HG02798 (cell line): ENCODE measurements at regions not wholly inside any gene's neighbourhood (a gene's known extent, or its start where the extent isn't known, plus 50 kb on each side); places are given as distances from the start of the nearest gene placed in this dataset.
"Not testable (repeated sequence)": the region's sequence is repeated elsewhere in the genome, so short reads cannot be mapped to it uniquely, and the experiment has no call there.

Experiments used
- ATAC-seq: cut with Tn5 transposase; IDR thresholded peaks from one replicate; pipeline ENCODE4 v1.9.1; 2021; ENCODE audit warnings: mild to moderate bottlenecking; ENCODE audit not compliant: unreplicated experiment, poor library complexity

DNA sequence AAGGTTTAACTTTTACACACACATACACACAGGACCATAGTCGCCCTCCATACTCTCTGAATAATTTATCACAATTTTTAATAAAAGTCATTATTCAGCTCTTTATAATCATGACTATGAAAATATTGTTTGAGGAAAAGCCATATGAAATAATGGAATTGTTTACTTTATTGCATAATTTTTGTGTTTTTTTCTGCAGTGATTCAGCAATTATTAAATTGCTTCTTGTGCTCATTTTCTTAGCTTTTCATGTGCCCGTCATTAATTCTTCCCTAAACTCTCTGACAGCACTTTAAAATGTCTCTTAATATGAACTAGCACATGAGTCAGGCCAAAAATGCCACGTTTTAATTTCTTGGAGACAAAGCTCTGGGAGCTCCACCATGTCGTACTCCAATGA is 77.5 kb upstream of the ALX4 start:
- ATAC-seq: no peak

DNA sequence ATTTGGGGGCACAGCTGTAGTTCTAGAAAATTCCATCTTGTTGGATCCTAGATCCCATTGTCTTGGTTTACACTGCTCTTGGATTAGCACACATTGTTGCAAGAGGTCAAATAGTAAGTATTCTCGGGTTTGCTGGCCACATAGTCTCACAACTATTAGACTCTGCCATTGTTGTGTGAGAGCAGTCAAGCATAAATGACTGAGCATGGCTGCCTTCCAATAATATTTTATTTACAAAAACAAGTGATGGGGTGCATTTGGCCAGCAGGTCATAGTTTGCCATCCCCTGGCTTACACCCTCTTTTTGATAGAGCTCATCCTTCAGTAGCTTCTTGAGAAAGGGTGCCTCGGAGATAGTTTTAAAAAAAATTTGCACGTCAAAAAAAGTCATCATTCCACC is 77.9 kb upstream of the ALX4 start:
- ATAC-seq: no peak

DNA sequence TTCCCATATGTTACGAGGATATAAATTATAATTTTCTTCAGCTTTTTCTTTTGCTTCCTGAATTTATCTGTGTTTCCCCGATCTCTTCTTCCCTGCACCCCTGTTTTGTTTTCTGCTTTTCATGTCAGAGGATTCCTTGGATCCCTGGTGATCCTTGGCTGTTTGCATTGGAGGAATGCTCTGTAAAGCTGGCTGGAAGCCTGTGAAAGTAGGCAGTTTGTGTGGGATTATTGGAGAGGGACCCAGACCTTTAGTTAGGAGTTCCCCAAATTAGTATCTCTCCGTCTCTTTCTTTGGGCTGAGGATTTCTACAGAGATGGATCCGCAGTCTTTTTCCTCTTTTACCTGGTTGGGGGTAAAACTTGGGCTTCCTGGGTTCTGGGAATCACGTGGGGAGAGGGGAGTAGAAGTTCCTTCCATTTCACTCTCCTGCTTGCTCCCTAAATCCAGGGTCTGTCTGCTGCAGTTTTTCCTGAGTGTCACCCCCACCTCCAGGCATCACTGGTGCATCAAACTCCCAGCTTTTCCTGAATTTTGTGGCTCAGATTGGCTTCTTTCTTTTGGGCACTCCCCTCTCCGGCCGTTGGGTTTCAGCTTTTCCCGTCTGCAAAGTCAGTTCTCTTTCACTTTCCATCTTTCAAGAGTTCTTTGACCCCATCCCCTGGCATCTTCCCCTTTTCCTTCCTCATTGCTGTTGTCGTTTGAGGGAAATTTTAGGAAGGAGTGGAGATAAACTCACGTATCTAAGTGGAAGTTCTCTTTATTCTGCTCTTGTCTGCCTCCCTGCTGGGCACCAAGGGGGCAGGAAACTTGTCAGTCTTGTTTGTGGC is 79.1 kb upstream of the ALX4 start:
- ATAC-seq: no peak

DNA sequence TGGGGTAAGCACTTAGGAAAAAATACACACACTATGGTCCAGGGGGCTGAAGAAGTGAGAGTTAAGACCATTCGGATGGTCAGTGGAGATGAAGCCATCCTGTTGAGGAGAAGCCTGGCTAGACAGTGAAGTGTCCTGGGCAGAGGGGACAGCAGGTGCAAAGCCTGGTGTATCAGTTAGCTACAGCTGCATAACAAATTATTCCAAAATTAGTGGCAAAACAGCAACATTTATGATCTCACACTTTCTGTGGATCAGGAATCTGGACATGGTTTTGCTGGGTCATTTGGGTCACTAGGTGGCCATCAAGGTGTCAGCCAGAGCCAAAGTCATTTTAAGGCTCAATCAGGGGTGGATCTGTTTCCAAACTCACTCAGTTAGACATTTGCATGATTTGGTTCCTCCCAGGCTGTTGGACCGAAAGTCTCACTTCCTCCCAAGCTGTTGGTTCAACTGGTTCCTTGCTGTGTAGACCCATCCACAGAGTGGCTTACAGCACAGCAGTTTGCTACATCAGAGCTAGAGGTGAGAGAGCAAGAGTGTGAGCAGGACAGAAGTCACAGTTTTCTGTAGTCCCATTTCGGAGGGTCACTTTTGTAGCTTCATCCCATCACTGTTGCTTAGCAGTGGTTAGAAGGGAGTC is 80.1 kb upstream of the ALX4 start:
- ATAC-seq: no peak

DNA sequence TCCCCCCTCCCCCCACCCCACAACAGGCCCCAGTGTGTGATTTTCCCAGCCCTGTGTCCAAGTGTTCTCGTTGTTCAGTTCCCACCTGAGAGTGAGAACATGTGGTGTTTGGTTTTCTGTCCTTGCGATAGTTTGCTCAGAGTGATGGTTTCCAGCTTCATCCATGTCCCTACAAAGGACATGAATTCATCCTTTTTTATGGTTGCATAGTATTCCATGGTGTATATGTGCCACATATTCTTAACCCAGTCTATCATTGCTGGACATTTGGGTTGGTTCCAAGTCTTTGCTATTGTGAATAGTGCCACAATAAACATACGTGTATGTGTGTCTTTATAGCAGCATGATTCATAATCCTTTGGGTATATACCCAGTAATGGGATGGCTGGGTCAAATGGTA is 81.1 kb upstream of the ALX4 start:
- ATAC-seq: not testable (repeated sequence)

DNA sequence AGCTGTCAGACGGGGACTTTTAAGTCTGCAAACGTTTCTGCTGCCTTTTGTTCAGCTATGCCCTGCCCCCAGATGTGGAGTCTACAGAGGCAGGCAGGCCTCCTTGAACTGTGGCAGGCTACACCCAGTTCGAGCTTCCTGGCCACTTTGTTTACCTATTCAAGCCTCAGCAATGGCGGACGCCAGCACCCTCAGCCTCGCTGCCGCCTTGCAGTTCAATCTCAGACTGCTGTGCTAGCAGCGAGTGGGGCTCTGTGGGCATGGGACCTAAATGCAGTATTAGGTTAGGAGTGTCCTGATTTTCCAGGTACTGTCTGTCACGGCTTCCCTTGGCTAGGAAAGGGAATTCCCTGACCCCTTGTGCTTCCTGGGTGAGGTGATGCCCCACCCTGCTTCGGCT is 86.8 kb upstream of the ALX4 start:
- ATAC-seq: not testable (repeated sequence)

DNA sequence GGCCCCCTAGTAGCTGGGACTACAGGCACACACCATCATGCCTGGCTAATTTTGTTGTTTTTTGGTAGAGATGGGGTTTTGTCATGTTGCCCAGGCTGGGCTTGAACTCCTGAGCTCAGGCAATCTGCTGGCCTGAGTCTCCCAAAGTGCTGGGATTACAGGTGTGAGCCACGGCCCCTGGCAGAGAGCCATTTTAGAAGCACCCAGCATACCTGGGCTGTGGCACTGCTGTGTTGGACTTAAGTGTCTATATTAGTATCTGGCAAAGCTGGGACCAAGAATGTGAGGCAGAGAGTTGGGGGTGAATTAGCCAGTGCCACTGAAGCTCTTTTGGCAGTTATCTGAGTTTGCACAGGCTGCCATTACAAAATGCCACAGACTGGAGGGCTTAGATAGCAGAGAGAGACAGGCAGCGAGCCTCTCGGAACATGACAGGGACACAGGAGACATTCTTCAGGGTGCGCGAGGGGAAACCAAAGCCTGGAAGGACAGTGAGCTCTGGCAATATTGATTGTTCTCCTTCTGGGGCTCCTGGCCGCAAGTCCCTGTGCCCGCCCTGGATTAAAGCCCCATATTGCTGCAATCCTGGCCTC is 87.7 kb upstream of the ALX4 start:
- no peak for ATAC-seq

DNA sequence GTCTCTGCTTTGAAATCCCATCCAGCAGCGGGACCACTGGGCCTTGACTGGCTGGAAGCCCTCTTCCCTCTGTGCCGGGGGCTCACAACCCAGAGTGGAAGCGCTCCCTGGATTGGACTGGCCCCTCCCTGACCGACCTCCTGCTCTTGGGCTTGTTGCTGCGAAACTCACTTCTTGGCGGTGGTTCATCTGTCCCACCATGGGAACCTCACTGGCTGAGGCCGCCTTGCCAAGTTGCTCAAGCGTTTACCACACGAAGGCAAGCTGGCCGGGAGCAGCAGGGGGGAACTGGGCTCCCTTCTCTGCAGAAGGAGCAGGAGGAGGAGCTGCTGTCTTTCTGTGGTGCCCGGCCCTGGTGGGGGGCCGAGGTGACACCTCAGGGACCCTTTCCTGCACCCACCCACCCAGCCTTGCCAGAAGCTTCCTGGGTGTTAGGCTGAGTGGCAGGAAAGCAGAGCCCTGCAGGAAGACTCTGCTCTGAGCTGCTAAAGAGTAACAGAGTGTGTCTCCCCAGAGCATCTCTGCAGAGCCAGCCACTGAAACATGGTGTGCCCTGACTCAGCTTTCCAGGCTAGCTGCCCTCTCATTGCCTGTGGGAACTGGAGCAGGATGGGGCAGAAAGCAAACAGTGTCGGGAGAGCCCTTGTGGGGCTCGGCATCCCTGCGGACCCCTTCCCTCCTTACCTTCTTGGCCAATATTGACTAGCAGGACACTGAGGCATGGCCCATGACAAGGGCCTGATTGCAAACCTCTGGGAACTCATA is 88.5 kb upstream of the ALX4 start:
- no peak for ATAC-seq

DNA sequence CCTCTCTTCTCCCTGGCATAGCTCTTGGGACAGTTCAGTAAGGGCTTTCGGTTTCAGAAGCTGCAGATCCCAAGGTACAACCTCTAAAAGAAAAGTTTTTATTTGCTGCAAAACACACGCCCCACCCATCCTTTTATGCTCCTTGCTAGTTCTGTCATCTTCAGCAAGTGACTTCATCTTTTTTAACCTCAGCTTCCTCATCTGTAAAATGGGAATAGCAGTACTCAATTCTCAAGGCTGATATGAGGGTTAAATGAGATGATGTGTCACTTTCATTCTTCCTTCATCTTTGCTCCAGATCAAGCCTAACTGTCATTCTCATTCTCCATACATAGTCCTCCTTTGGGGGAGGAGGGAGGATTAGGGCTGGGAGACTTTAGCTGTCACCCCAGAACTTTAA is 90.0 kb upstream of the ALX4 start:
- ATAC-seq: no peak

DNA sequence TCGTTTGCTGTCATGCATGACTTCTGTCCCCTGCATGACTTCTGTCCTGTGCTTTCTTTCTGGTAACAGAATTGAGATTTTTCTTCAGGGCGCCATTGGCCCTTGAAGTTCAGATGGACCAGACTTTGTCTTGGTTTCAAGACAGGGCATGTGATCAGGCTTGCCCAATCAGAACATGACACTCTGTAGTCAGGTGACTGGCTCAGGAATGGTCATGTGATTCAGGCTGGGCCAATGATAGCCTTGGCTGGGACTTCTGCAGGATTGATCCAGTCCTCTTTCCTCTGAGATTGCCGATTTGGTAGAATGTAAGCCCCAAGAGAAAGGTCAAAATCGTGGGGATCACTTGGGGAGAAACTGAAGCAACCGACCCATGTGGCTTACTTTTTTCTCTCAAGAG is 90.5 kb upstream of the ALX4 start:
- ATAC-seq: no peak

DNA sequence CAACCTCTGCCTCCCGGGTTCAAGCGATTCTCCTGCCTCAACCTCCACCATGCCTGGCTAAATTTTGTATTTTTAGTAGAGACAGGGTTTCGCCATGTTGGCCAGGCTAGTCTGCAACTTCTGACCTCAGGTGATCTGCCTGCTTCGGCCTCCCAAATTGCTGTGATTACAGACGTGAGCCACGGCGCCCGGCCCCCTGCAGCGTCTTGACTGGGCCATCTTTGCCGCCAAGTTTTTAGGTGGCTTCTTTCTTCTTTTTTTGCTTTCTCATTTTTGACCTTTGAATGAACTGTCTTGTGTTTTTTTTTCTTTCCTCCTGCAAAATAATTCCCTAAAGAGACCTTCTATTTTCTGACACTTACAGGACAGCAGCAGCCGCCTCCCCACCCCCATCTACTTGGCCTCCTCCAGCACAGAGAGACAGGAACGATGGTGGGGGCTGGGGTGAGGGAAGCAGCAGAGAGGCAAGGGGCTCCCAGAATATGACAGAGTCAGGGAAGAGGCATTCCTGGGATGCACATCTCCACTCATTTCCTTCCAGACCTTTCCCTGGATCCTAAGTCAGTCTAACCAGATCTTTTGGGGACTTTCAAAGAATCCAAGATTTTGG is 92.6 kb upstream of the ALX4 start:
- no peak for ATAC-seq

DNA sequence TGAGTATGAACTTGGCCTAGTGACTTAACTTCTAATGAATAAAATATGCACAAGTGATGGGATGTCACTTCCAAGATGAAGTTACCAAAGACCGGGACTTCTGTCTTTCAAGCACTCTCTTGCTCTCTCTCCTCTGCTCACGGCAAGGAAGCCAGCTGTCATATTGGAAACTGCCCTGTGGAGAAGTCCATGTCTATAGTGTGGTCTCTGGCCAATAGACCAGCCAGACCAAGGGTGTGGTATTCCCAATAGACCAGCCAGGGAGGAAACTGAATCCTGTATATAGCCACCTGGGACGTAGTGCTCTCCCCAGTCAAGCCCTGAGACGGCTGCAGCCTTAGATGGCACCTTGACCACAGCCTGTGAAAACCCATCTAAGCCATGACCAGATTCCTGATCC is 93.2 kb upstream of the ALX4 start:
- no peak for ATAC-seq

DNA sequence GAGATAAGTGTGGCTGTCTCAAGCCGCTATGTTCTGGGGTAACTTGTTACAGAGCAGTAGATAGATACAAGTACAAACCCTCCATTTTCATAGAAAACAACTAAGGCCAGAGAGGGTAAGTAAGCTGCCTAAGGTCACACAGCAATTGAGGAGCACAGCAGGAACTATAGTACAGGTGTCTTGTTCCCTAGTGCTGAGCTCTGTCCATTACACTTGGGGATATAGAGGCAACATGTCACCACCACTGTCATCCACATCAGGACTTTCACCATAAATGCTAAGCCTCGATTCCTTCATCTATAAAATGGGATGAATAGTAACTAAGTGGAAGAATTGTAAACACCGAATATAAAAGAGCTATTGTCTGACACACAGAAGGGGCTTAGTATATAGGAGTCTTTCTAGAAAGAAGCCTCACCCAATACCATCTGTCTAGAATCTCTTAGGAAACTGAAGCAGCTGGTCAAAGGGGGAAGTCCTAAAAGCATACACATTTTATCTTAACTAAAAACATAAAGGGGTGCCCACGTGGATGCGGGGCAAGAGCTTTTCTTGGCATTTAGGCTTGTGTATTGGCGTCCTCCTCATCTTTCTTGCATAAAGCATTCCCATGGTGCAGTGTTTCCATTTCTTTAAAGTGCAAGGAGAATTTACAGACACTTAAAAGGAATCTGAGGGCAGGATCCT is 93.8 kb upstream of the ALX4 start:
- ATAC-seq: no peak

DNA sequence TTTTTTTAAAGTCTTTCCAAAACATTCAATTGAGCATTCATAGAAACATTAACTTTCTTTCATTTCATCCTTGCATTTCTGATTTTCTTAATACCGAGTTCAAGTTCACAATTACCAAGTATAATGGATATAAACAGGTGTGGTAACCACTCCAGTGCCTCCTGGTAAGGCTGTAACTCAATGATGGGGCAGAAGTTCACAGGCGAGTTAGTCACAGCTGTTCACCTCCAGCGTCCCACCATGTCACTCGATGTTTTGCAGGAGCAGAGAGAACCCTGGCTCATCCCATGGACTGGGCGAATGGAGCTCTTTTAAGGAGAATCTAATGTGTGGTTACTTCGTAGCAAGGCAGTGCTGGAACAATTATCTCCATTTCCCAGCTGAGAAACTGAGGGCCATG is 94.4 kb upstream of the ALX4 start:
- ATAC-seq: no peak

DNA sequence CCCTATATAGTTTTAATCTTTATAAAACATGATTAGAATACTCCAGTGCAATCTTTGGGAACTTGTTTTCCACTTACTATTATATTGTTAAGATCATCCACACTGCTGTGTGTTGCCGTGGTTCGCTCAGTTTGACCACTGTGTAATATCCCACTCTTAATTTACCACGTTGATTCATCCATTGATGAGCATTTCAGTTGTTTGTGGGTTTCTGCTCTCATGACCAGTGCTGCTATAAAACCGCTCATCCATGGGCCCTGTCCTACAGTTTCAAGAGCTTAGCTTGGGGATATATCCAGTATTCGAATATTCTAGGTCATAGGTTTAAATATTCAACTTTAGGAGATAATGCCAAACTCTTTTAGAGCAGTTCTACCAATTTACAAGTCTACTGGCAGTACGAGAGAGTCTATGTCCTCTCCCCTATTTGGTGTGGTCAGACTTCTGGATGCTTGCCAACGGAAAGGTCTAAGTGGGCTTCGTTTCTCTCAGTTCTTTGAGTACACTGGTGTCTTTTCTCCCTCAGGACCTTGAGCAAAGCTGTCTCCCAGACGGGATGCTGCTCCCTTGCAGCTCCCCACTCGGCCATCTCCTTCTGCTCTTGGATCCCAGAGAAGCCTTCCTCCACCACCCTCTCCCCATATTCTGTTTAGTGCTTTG is 94.9 kb upstream of the ALX4 start:
- ATAC-seq: no peak

DNA sequence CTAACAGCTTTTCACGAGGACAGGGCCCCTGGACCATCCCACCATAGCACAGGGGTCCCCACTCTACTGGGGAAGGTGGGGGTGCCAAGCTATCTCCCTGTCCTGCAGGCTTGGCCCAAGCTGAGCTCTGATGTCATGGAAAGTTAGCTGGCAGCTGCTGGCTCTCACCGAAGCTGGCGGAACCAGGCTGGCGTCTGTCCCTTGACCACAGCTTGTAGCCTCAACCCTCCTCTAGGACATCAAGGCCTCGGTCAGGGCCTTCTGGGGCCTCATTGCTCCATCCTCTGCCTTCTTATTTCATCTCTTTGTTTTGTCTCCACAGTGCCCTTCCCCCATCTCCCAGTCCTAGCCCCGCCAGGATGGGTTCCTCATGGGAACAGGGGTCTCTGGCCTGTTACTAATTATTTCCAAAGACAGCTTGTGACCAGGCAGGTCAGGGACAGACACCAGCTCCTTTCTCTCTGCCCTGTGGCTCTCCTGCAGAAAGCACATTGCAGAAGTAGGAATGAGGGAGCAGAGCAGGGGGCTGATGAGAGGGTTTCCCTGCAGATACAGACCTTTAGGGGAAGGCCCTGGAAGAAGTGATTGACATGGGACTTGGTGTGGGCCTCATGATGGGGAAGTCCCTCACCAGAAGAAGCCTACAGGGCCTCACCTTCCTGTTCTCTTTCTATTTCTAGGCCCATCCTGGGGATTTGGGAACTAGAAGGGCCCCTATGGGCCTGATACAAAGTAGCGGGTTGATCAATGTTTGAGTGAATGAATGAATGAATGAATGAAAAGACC is 97.5 kb upstream of the ALX4 start:
- ATAC-seq: no peak

DNA sequence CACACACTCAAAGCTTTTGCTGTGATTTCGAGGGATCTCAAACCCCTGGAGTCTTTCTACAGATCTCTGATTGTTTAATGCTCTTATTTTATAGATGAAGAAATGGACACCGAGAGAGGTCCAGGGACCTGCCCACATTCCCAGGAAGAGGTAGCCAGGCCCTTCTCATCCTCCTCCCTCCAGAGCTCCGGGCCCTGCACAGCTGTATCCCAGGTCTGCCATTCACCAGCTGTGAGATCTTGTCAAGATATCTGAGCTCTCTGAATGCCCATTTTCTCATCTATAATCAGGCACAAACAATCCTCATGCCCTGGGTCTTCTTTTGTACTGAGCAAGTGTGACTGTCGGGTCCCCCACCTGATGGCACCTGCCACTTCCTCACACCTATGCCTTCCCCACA is 98.2 kb upstream of the ALX4 start:
- ATAC-seq: no peak

DNA sequence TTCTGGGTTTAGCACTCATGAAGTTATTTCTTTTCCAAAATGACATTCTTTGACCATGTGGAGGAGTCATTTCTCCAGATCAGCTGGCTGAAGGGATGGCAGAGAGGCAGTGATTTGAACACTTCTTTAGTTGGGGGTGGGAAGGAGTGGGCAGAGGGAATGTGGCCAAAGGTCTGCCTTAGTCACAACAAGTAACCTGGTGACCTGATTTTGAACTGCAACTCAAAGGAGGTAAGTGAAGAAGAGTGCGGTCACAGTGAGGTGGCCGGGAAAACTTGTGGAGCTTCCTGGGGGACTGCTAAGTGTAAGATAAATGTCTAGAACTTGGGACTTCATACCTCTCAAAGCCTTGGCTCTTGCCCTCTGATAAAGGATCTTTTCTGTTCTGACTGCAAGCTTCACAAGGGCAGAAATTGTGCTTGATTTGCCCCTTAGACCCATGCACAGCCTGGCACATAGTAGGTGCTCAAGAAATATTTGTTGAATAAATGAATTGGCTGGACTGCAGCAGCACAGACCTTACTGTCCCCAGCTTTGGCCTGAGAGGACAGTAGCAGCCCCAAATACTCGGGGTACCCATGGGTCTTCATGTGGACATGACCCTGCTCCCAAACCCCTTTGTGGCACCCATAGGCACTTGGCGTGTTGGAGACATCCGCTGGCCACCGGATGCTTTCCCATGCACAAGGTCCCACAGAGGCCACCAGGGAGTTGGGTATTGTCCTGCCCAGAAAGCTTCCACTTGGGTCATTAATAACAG is 99.0 kb upstream of the ALX4 start:
- ATAC-seq: no peak
